ENCODE measurements at regions not wholly inside any gene's neighbourhood (a gene's known extent, or its start where the extent isn't known, plus 50 kb on each side); places are given as distances from the start of the nearest gene placed in this dataset.
A peak's percentile ranks its signal among the peaks of the same experiment; 100 is the strongest.
"Not testable (repeated sequence)": the region's sequence is repeated elsewhere in the genome, so short reads cannot be mapped to it uniquely, and the experiment has no call there.

GRCh38 chr9:31335529-31336234 is 1048.8 kb upstream of the ACO1 start:
- no peak for DNase-seq

- peak; percentile 4 for DNase-seq
Measured at GRCh38 chr9:31336386-31336785, 1048.1 kb upstream of the ACO1 start.

DNA sequence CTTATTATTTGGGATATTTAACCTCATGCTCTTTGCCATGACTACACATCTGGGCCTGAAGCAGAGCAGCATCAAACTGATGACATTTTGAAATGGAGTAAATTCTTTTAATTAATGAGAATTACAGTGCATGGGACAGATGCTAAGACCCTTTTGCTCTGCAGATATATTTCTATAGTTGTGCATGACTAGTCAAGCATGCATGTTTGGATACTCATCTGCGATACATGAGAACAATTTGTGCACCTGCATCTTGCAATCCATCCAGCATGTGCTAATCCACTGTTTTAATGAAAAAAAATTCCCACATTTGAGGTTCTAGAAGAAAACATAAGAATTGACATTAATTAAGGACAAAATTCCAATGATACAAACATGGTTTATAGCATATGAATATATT is 1047.6 kb upstream of the ACO1 start:
- DNase-seq: no peak

DNA sequence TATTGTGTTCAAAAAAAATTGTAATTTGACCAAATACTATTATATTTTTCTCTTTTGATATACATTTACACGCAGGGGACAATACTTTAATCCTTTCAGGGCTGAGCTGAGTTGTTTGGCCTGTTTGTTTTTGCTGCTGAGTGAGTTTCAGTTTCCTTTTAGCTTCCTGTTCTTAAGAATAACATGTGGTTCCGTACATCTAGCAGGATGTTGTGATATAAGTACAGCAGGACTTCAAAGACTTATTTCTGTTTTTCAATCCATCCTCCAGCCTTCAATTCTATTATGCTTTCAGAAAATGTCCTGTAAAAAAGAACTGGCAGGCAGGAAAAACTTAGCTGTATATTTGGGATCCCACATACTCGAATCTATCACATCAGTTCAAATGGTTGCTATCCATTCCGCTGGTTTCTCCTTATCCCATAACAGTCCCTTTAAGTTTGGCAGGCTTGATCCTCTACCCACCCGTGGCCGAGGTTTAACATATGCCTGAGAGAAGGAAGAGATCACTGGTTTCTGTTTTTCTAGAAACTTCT is 1037.3 kb upstream of the ACO1 start:
- DNase-seq: no peak

DNA sequence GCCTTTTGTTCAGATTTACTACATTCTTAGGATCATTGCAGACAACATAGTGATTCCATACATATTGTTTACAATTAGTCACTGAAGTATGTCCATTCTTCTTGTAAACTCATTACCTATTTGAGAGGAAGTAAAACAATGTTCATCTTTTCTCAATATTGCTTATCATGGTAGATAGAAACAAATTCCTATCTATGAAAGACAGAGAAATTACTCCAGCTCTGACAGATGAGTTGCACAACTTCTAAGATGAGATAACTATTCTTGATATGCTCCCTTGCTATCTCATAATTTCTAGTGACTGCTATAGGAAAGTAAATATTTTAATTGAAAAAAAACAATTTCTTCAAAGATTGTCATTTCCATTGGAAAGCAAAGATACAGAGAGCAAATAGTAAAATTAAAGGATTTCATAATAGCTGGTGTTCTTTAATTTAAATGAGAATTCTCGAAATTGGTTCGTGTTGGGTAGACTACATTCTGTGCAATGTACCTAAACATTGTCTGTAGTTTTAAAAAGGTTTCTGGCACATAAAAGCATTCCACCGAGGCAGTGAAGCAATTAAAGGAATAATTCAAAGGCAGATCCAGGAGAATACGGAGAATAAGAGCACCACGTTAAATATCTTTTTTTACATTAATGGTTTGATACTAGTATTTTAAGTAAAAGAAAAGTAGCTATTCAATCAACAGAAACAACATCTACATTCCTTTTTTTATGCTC is 1029.1 kb upstream of the ACO1 start:
- no peak for DNase-seq

DNA sequence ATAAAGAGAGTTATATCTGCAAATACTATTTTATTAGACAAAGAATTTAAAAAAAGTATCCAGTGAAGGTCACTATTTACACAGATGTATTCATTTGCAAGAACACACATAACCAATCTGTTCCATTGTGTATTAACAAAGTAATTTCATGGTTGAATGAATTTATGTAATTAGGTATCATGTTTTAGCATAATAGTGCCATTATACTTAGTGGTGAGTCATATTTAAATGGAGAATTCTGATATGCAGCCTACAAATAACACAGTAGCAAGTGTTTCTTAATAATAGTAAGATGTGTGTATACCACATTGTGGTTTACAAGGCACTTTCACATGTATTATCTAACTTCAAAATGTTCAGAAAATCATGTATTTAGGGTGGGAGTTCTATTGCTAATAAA is 1028.5 kb upstream of the ACO1 start:
- DNase-seq: peak; percentile 18

GRCh38 chr9:31359071-31359470 is 1025.4 kb upstream of the ACO1 start:
- DNase-seq: no peak

GRCh38 chr9:31364171-31364570 is 1020.3 kb upstream of the ACO1 start:
- DNase-seq: no peak

DNA sequence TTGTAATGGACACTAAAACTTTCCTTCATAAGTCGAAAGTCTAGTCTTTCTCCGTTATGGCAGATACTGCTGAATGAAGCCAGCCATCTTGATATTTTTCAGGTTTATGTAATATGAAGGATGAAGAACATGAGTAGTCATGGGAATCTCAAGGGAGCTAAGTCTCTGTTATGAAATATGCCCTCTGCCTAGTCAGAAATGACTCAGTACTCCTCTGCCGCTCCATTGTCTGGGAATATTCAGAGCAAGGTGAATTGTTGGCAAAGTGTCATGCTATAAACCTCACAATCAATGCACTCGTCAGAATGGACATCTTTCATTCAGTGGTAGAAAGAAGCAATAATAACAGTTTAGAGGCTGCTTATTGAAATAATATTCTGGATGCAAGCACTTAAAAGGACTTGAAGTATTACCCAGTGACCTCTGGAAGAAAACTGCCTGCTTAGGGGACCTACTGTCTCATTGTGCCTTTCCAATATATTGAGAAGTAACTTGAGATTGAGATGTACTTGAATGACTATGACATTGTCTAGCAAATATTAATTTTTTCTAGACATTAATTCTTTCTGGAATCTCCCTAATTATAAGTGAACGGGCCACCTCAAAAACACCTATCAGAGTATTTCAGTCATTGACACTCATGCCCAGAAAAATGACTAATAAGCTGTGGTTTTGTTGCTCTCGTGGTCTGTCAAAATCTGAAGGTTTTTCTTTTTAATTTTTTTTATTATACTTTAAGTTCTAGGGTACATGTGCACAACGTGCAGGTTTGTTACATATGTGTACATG is 1011.5 kb upstream of the ACO1 start:
- DNase-seq: no peak

- DNase-seq: peak; percentile 44
Measured at GRCh38 chr9:31377358-31377757, 1007.1 kb upstream of the ACO1 start.

GRCh38 chr9:31388660-31389059 is 995.8 kb upstream of the ACO1 start:
- DNase-seq: no peak

DNA sequence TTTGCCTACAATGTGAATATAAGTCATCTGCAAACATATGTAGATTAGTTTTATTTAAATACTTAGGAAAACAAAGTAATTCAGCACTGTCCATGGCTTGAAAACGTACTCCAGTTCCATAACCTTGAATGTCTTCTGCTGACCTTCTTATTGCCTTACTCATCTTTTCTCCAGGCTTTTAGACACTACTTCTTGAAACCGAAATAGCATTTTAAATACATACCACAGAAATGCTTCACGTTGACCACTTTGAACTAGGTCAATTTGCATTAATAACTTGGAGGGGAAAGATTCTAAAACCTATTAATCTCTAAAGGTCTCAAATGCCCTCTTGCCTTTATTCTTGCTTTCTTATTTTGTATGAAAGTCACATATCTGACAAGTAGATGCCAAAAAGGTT is 995.4 kb upstream of the ACO1 start:
- DNase-seq: no peak

GRCh38 chr9:31390403-31391025 is 993.9 kb upstream of the ACO1 start:
- peak; percentile 11 for DNase-seq

- no peak for DNase-seq
Measured at GRCh38 chr9:31393240-31393639, 991.2 kb upstream of the ACO1 start.

DNA sequence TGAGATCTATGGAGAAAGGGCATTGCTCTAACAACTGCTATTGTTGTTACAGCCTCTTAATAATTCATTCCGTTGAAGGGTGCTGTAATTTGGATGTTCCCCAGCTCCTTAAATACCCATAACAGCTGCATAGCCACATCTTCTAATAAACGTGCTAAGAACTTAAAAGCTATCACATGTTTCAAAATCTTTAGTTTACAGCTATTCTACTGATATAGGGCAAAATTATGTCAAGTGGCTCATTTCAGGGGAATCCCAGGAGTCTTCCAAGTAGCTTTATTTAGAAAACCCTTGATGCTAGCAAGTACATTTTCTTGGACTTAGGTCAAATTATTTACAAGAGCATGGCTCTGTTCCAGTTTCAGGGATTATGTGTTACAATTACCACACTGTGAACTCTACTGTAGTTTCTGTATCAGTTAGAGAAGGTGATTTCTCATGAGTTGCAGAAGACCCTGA is 990.4 kb upstream of the ACO1 start:
- peak; percentile 65 for DNase-seq

DNA sequence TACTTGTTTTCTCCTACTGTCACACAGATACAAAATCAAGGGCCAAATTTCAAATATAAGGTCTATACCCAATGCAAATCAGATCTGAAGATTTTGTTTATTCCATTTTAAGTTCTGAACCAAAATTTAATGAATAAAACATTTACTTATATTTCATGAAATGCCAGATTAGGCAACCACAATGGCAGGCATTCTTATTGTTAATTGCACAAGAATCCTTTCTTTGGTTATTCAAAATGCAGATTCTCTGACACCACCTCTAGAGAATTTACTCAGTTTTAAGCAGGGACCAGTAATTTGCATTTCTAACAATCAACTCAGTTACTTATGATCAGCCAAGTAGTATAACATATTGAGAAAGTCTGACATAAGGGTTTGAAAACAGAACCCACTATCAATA is 972.4 kb upstream of the ACO1 start:
- DNase-seq: no peak

DNA sequence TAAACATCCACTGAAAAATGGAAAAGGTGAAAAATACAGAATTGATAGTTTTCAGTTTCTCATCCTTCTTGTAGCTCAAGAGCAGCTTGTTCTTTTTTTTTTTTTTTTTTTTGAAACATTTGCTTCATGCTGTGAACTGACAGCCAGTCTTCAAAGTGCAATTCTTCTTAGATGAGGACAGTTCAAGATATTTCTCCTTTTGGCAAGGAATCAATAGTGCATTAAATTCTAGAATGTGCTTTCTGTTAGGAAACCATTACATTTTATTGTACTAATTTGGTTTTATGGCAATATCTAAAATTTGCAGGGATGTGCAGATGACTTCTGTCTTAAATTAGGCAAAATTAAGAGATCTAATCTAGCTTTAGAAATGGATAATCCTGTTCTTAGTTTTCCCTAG is 969.3 kb upstream of the ACO1 start:
- no peak for DNase-seq

DNA sequence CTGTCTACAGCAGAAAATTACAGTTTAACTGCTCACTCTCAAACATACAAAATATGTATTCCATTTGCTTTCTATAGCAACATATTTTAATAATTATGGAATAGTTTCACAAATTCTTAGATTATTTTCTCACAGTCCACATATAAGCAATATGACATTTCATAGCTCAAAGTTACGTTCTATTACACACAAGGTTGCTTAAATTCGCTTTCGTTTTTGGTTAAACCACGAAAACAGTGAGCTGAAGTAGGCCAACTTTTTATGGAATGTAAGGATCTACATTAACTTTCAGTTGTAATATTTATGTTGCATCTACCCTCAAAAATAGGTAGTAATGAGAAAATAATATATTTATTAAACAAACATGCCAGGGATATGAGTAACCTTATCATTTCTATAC is 966.0 kb upstream of the ACO1 start:
- DNase-seq: no peak

DNA sequence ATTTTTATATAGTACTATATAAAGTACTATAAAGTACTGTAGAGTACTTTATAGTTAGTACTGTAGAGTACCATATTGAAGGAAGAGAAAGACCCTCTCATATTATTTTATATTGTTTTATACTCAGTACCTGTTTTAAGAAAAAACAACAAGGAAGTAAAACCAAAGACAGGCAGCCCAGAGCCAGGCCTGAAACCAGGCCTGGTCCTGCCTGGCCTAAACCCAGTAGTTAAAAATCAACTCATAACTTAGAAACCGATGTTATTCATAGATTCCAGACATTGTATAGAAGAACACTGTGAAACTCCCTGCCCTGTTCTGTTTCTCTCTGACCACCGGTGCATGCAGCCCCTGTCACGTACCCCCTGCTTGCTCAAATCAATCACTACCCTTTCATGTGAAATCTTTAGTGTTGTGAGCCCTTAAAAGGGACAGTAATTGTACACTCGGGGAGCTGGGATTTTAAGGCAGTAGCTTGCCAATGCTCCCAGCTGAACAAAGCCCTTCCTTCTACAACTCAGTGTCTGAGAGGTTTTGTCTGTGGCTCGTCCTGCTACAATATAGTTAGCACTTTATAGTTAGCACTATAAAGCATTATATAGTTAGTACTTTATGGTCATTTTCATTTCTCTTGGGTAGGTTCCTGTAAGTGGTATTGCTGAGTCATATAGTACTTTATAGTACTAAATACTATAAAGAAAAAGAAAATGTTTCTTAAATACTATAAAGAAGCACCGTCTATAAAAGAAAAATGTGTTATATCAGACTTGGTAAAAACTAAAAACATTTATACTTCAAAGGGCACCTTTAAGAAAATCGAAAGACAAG is 940.6 kb upstream of the ACO1 start:
- DNase-seq: not testable (repeated sequence)

- DNase-seq: no peak
Measured at GRCh38 chr9:31445357-31445756, 939.1 kb upstream of the ACO1 start.

DNA sequence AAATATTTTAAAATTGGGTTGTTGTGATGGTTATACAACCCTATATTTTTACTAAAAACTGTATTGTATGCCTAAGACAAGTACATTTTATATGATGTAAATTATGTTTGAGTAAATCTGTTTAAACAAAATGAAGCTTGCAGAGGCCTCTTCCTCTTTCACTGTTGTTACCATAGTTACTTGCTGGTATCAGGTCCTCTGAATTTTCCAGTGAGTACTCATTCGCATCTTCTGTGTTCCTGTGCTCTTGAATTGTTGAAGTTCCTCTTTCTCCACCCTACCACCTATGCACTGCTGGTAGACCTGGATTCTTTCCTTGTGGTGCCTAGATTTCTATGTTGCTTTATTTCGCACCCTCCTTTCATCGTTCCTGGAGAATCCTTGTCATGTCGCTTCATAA is 938.5 kb upstream of the ACO1 start:
- no peak for DNase-seq

- no peak for DNase-seq
Measured at GRCh38 chr9:31467075-31467474, 917.4 kb upstream of the ACO1 start.

Data from eye (tissue), 1 donor.